ENCODE measurements at regions not wholly inside any gene's neighbourhood (a gene's known extent, or its start where the extent isn't known, plus 50 kb on each side); places are given as distances from the start of the nearest gene placed in this dataset.

DNA sequence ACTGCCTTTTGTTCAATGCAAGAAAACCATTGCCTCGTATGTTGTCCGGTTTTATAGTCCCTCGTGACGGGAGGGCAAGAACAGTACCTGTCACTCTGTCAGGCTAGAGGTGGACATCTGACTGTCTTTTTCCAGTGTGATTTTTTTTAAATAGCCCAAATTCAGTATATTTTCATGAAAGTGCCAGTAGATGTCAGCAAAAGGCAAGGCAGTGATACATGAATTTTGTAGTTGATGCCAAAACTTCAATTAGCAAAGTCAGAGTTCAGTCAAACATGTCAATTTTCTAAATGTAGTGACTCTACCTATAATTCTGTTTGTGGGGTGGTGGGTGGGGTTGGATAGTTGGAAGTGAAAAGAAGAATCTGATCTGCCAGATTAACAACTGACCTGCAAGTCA lies 296.0 kb upstream of the MC4R start:
- Histone ChIP-seq H3K4me1 (ENCODE audit: control insufficient read depth in 1 of 2, insufficient read depth in 2 of 2, low read length in 2 of 2) (no peaks in the 10 kb centered on the region), H3K36me3 (replicated peaks in 1 of 2; ENCODE audit: control insufficient read depth in 1 of 2, insufficient read depth in 2 of 2, low read length in 2 of 2) (no peaks in the 10 kb centered on the region), H3K27me3 (ENCODE audit: control insufficient read depth in 2 of 2, insufficient read depth in 2 of 2, low read length in 2 of 2) (no peaks in the 10 kb centered on the region), H3K9me3 (replicated peaks in 1 of 2; ENCODE audit: control insufficient read depth in 1 of 2, insufficient read depth in 1 of 2, low read length in 2 of 2) (peaks cover under 1 to 3% of the 10 kb centered on the region in 2 donors), H3K4me3 (replicated peaks in 1 of 3; ENCODE audit: low read depth in 2 of 3, low read length in 3 of 3) (no peak overlapping the region), H3K4me2 (replicated peaks; ENCODE audit: extremely low read depth, low read length, poor library complexity, severe bottlenecking) (no peak overlapping the region), H3K9ac (ENCODE audit: insufficient read depth, low read length, poor library complexity, severe bottlenecking) (no peak overlapping the region), H4K20me1 (ENCODE audit: insufficient read depth, low read length) (no peaks in the 10 kb centered on the region), H3K27ac (ENCODE audit: low read depth in 1 of 2, low read length in 2 of 2) (no peak overlapping the region), H3K79me2 (ENCODE audit: insufficient read depth, low read length) (no peaks in the 10 kb centered on the region), H2AFZ (ENCODE audit: insufficient read depth, low read depth, low read length, poor library complexity, severe bottlenecking) (no peak overlapping the region)
- Mint-ChIP-seq H3K36me3 (no peaks in the 10 kb centered on the region), H3K4me3 (no peak overlapping the region), H3K27me3 (ENCODE audit: low read depth in 3 of 3) (peaks cover 0 to 2% (median 0%) of the 10 kb centered on the region in 3 donors), H3K9me3 (peaks cover 0 to 8% (median 0%) of the 10 kb centered on the region in 7 donors), H3K27ac (no peak overlapping the region), H3K4me1 (no peaks in the 10 kb centered on the region)
- no CpG with 5 or more reads among the region's 4 CpGs for WGBS (ENCODE audit: insufficient coverage)
- DNase-seq = no peak
- TF ChIP-seq, protein P1, sequence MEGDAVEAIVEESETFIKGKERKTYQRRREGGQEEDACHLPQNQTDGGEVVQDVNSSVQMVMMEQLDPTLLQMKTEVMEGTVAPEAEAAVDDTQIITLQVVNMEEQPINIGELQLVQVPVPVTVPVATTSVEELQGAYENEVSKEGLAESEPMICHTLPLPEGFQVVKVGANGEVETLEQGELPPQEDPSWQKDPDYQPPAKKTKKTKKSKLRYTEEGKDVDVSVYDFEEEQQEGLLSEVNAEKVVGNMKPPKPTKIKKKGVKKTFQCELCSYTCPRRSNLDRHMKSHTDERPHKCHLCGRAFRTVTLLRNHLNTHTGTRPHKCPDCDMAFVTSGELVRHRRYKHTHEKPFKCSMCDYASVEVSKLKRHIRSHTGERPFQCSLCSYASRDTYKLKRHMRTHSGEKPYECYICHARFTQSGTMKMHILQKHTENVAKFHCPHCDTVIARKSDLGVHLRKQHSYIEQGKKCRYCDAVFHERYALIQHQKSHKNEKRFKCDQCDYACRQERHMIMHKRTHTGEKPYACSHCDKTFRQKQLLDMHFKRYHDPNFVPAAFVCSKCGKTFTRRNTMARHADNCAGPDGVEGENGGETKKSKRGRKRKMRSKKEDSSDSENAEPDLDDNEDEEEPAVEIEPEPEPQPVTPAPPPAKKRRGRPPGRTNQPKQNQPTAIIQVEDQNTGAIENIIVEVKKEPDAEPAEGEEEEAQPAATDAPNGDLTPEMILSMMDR (IDR thresholded peaks at IDR 0.05) = no peak
- intact Hi-C loops (cut with micrococcal nuclease) = no loop called here

- H3K9me3 Mint-ChIP-seq = peaks cover 0 to 2% (median 0%) of the 10 kb centered on the region in 7 donors
- H2AFZ ChIP-seq (ENCODE audit: insufficient read depth, low read depth, low read length, poor library complexity, severe bottlenecking) = no peak overlapping the region
- H3K27ac ChIP-seq (ENCODE audit: low read depth in 1 of 2, low read length in 2 of 2) = no peak overlapping the region
- no peak overlapping the region for H3K4me2 ChIP-seq (replicated peaks; ENCODE audit: extremely low read depth, low read length, poor library complexity, severe bottlenecking)
- H3K36me3 Mint-ChIP-seq = no peaks in the 10 kb centered on the region
- DNase-seq = no peak
- no peaks in the 10 kb centered on the region for H3K27me3 ChIP-seq (ENCODE audit: control insufficient read depth in 2 of 2, insufficient read depth in 2 of 2, low read length in 2 of 2)
- H3K36me3 ChIP-seq (replicated peaks in 1 of 2; ENCODE audit: control insufficient read depth in 1 of 2, insufficient read depth in 2 of 2, low read length in 2 of 2) = no peaks in the 10 kb centered on the region
- no peaks in the 10 kb centered on the region for H3K9me3 ChIP-seq (replicated peaks in 1 of 2; ENCODE audit: control insufficient read depth in 1 of 2, insufficient read depth in 1 of 2, low read length in 2 of 2)
- no peak overlapping the region for H3K9ac ChIP-seq (ENCODE audit: insufficient read depth, low read length, poor library complexity, severe bottlenecking)
- H3K27ac Mint-ChIP-seq = no peak overlapping the region
- peaks cover 0 to 2% (median 0%) of the 10 kb centered on the region in 3 donors for H3K27me3 Mint-ChIP-seq (ENCODE audit: low read depth in 3 of 3)
- H3K79me2 ChIP-seq (ENCODE audit: insufficient read depth, low read length) = no peaks in the 10 kb centered on the region
- no peaks in the 10 kb centered on the region for H3K4me1 ChIP-seq (ENCODE audit: control insufficient read depth in 1 of 2, insufficient read depth in 2 of 2, low read length in 2 of 2)
- H3K4me1 Mint-ChIP-seq = no peaks in the 10 kb centered on the region
- no peaks in the 10 kb centered on the region for H4K20me1 ChIP-seq (ENCODE audit: insufficient read depth, low read length)
- TF ChIP-seq, protein P1 (IDR thresholded peaks at IDR 0.05) = no peak
- H3K4me3 Mint-ChIP-seq = no peak overlapping the region
- intact Hi-C loops (cut with micrococcal nuclease) = no loop called here
- H3K4me3 ChIP-seq (replicated peaks in 1 of 3; ENCODE audit: low read depth in 2 of 3, low read length in 3 of 3) = no peak overlapping the region
These were observed 297.4 kb upstream of the MC4R start for GRCh38 chr18:60669938-60670337.
